ENCODE measurements at regions not wholly inside any gene's neighbourhood (a gene's known extent, or its start where the extent isn't known, plus 50 kb on each side); places are given as distances from the start of the nearest gene placed in this dataset.

DNA sequence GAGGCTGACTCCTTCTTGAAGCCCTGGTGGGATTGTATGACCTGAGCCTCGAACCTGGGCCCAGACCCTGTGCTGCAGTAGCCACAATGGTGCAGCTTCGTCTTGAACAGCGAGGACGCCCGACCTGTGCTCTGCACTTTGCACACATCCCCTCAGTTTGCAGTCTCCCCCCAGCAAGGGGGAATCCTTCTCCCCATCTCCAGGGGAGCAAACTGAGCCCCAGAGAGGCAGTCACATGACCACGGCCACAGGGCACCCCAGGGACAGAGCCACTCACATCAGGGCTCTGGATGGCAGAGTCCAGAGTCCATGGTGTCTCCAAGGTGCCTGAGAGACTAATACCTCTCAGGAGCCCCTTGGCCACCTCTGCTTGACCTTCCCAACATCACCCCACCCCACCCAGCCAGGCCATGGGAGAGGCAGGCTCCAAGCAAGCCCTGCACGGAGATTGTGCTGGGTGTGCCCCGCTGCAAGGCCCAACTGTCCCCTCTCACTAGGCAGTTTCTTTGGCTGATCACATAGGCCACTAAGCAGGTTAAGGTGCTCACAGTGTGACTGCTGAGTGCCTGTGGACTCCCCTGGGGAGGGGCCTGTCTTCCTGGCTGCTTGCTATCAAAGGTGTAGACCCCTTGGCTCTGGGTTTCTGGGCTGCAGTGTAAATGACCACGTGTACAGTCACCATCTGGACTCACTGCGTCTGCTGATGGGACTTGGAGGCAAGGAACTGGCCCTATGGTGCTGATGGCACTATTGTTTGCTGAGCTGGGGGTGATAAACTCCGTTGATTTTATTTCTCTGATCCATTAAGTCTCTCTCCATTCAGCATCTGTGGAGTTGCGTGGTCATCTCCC is 398.1 kb downstream of the MATN1 start:
- no peak for TF ChIP-seq CTCF (IDR thresholded peaks at IDR 0.05; ENCODE audit: unreplicated experiment)
- Mint-ChIP-seq H3K27ac (ENCODE audit: unreplicated experiment) (no peak overlapping the region), H3K4me1 (ENCODE audit: unreplicated experiment) (no peaks in the 10 kb centered on the region), H3K4me3 (ENCODE audit: unreplicated experiment) (no peak overlapping the region), H3K9me3 (ENCODE audit: unreplicated experiment) (no peaks in the 10 kb centered on the region), H3K36me3 (ENCODE audit: low read depth, unreplicated experiment) (no peaks in the 10 kb centered on the region), H3K27me3 (ENCODE audit: unreplicated experiment) (peaks cover 3% of the 10 kb centered on the region)
- no peak for DNase-seq (ENCODE audit: low spot score)

DNA sequence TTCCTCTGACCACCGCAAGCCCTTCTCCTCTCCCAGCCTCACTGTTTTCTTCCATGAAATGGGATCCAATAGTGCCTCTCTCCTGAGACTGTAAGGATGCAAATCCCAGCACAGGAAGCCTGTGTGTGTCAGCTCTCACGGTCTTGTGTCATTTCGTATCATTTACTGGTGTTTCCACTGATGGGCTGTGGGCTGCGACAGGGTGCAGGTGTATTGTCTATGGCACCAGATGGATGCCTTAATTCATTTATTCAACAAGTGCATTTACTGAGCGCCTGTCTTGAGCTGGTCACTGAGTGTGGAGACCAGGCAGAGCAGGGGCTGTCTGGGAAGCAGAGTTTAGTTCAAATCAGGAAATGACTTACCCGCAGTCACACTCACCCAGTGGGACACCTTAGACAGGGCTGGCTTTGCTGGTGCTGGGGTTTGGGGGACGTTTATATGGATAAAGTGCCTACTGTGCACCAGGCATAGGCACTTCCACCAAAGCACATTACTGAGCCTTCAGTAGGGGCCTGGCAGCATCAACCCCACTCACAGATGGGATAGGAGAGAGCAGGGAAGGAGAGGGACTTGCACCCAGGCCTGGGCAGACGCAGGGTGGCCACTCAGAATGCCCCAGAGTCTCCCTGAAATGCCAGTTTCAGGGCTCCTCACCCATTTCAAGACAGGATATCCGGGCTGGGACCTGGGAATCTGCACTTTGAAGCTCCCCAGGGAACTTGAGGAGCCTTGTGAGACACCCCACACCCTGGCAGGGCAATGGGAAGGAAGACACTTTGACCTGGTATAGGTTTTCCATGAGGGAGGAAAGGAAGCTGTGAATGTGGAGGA is 398.9 kb downstream of the MATN1 start:
- H3K27ac Mint-ChIP-seq (ENCODE audit: unreplicated experiment), result no peak overlapping the region
- no peak for DNase-seq (ENCODE audit: low spot score)
- TF ChIP-seq CTCF (IDR thresholded peaks at IDR 0.05; ENCODE audit: unreplicated experiment), result no peak
- H3K27me3 Mint-ChIP-seq (ENCODE audit: unreplicated experiment), result no peaks in the 10 kb centered on the region
- H3K36me3 Mint-ChIP-seq (ENCODE audit: low read depth, unreplicated experiment), result no peaks in the 10 kb centered on the region
- no peaks in the 10 kb centered on the region for H3K4me1 Mint-ChIP-seq (ENCODE audit: unreplicated experiment)
- no peaks in the 10 kb centered on the region for H3K9me3 Mint-ChIP-seq (ENCODE audit: unreplicated experiment)
- no peak overlapping the region for H3K4me3 Mint-ChIP-seq (ENCODE audit: unreplicated experiment)

DNA sequence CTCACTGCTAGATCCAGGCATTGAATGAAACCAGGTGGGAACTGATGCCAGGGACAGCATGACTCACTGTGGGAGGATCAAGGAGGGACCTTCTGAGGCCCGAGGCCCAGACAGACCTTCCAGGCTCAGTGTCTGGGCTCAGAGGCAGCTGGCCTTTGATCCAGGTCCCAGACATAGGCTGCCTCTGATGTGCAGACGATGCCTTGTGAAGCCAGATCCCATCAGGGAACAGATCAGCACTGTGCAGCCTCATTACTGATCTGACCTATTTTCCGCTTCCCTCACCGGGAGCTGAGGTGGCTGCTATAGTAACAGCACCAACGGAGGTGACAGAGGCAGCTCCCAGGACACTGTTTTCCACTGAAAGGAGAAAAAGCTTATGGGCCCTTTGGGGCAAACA is 399.5 kb downstream of the MATN1 start:
- Mint-ChIP-seq H3K9me3 (ENCODE audit: unreplicated experiment) (no peaks in the 10 kb centered on the region), H3K4me3 (ENCODE audit: unreplicated experiment) (no peak overlapping the region), H3K27me3 (ENCODE audit: unreplicated experiment) (no peaks in the 10 kb centered on the region), H3K4me1 (ENCODE audit: unreplicated experiment) (no peaks in the 10 kb centered on the region), H3K36me3 (ENCODE audit: low read depth, unreplicated experiment) (no peaks in the 10 kb centered on the region), H3K27ac (ENCODE audit: unreplicated experiment) (no peak overlapping the region)
- no peak for TF ChIP-seq CTCF (IDR thresholded peaks at IDR 0.05; ENCODE audit: unreplicated experiment)
- no peak for DNase-seq (ENCODE audit: low spot score)

DNA sequence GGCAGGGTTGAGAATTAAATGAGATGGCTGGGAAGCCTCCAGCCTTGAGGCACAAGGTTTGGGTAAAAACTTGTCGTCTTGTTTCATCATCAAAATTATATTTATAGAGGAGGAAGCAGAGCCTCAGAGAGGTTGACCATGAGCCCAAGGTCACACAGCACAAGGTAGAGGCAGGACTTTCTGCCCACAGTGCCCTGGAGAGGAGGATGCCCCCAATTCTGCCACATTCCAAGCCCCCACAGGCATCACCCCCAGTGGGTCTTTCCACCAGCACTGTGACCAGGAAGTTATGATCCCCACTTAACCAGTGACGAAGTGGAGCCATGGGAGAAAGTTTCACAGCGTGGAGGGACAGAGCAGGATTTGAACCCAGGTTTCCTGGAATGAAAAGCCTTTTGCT is 400.0 kb downstream of the MATN1 start:
- no peaks in the 10 kb centered on the region for H3K4me1 Mint-ChIP-seq (ENCODE audit: unreplicated experiment)
- no peaks in the 10 kb centered on the region for H3K9me3 Mint-ChIP-seq (ENCODE audit: unreplicated experiment)
- DNase-seq (ENCODE audit: low spot score), result no peak
- no peaks in the 10 kb centered on the region for H3K27me3 Mint-ChIP-seq (ENCODE audit: unreplicated experiment)
- H3K4me3 Mint-ChIP-seq (ENCODE audit: unreplicated experiment), result no peak overlapping the region
- no peak for TF ChIP-seq CTCF (IDR thresholded peaks at IDR 0.05; ENCODE audit: unreplicated experiment)
- H3K36me3 Mint-ChIP-seq (ENCODE audit: low read depth, unreplicated experiment), result no peaks in the 10 kb centered on the region
- no peak overlapping the region for H3K27ac Mint-ChIP-seq (ENCODE audit: unreplicated experiment)

GRCh38 chr1:30322859-30323257 is 400.5 kb downstream of the MATN1 start:
- Mint-ChIP-seq H3K4me1 (ENCODE audit: unreplicated experiment) (no peaks in the 10 kb centered on the region), H3K9me3 (ENCODE audit: unreplicated experiment) (no peaks in the 10 kb centered on the region), H3K27ac (ENCODE audit: unreplicated experiment) (no peak overlapping the region), H3K27me3 (ENCODE audit: unreplicated experiment) (no peaks in the 10 kb centered on the region), H3K4me3 (ENCODE audit: unreplicated experiment) (no peak overlapping the region), H3K36me3 (ENCODE audit: low read depth, unreplicated experiment) (no peaks in the 10 kb centered on the region)
- TF ChIP-seq CTCF (IDR thresholded peaks at IDR 0.05; ENCODE audit: unreplicated experiment), result no peak
- no peak for DNase-seq (ENCODE audit: low spot score)

Measured in endothelial cell (in vitro differentiated cells).